Ecto neural progenitor cell (in vitro differentiated cells): ENCODE measurements at regions not wholly inside any gene's neighbourhood (a gene's known extent, or its start where the extent isn't known, plus 50 kb on each side); places are given as distances from the start of the nearest gene placed in this dataset.
"Not testable (repeated sequence)": the region's sequence is repeated elsewhere in the genome, so short reads cannot be mapped to it uniquely, and the experiment has no call there.

ENCODE experiments used
- DNase-seq: peaks from one replicate; pipeline ENCODE4 v3.0.0-alpha.2; 2018; ENCODE audit warnings: low spot score

DNA sequence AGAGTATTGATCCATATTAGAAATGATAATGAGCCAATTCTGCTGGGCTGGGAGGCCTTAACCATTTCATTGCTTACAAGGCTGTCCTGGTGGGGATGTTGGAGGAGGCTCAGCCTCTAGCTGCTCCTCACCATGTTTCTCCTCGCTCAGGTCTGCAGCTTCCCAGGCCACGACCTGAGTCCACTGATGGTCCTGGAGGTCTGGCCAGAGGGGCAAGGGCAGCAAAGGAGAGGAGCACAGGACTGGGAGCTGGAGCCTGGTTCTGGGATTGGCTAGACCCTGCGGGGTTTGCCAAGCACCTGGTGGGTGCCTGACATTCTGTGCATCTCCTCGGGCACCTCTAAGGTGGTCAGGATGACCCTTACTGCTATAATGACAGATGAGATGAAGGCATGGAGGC, 92.6 kb downstream of the KIF26A start:
- no peak for DNase-seq

DNA sequence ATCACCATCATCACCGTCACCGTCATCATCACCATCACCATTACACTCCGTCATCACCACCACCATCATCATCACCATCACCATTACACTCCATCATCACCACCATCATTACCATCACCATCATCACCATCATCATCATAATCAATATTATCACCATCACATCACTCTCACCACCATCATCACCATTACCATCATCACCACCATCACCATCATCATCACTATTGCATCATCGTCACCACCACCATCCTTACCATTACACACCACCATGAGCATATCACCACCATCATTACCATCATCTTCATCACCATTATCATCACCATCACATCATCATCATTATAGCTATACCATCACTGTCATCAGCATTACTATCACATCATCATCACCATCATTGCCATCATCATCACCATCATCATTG, 93.7 kb downstream of the KIF26A start:
- no peak for DNase-seq

DNA sequence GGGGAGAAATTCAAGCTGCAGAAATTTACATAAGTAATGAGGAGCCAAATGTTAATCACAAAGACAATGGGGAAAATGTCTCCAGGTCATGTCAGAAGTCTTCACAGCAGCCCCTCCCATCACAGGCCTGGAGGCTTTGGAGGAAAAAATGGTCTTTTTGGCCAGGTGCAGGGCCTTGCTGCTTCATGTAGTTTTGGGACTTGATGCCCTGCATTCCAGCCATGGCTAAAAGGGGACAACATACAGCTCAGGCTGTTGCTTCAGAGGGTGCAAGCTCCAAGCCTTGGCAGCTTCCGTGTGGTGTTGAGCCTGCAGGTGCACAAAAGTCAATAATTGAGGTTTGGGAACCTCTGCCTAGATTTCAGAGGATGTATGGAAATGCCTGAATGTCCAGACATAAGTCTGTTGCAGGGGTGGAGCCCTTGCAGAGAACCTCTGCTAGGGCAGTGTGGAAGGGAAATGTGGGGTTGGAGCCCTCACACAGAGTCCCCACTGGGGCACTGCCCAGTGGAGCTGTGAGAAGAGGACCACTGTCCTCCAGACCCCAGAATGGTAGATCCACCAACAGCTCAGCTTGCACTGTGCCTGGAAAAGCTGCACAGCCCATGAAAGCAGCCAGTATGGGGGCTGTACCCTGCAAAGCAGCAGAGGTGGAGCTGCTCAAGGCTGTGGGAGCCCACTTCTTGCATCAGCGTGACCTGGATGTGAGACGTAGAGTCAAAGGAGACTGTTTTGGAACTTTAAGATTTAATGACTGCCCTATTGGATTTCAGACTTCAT, 95.8 kb downstream of the KIF26A start:
- not testable (repeated sequence) for DNase-seq

DNA sequence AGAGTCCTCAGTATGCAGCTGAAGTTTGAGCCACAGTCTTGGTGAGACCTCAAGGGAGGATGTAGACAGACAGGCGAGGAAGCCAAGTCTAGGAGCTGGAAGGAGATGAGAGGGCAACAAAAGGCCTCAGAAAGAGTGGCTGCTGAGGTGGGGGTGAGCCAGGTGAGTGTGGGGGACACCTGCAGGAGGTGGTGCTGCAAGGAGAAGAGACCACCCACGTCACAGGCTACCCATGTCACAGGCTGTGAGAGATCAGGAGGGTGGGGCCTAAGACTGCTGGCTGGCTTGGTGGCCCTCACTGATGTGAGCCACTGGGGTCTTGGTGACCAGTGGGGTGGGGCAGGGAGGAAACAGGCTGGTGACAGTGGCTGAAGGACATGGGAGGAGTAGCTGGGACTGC, 97.3 kb downstream of the KIF26A start:
- DNase-seq = no peak

DNA sequence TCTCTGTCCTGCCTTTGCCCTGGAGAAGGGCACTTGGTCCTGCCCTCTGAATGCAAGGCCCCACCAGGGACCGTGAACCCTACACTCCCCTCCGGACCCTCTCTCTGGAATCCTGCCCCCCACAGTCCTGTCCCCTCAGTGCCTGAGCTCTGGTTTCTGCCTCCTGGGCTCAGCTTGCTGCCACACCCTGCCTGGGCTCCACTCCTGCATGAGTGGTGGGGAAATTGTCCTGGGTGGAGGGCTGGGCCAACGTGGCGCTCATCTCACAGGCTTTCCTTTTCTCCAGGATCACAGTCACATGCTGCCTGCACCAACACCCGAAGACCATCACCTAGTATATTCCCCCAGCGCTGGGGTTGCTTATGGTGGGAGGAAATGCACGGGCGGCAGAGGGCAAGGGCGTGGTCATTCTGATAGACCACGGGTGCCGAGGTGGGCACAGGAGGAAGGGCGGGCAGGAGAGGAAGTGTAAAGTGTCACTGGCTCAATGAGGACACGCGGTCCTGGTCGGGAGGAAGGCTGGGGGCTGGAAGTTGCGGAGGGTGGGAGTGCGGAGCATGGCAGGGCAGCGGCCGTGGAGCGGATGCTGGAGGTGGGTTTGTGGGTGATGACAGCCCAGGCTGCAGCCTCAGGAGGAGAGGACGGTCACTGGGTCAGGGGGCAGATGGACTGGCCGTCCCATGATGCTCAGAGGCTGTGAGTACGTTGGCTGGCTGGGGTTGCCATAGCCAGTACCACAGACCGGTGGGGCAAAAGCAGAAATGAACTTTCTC, 99.5 kb downstream of the KIF26A start:
- no peak for DNase-seq

DNA sequence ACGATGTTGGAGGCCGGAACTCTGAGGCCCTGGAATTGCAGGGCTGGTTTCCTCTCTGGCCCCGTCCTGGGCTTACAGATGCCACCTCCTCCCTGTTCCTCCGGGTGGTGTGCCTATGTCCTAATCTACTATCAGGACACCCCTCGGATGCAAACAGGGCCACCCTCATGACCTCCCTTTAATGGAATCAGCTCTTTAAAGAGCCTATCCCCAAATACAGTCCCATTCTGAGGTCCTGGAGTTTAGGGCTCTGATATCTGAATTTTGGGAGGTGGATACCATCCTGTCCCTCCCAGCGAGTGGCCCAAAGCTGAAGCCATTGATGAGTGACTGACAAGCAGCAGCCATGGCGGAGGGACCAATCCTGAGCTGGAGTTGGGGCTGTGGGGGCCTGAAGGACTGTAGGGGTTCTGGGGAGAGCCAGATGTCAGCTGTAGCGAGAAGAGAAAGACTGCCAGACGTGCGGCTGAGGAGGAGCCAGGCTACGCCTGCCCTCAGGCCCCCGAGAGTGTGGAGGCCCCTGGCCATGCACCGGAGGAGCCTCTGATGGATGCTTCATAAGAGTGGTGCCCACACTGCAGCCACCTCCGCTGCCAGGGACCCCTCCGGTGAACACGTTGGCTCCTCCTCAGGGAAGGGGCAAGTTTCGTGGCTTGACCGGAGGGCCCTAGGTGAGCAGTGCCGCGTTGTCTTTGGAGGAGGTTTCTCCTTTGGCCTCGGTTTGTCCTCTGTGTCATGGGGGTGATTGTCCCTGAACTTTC, 100.2 kb downstream of the KIF26A start:
- DNase-seq = peak; percentile 42

DNA sequence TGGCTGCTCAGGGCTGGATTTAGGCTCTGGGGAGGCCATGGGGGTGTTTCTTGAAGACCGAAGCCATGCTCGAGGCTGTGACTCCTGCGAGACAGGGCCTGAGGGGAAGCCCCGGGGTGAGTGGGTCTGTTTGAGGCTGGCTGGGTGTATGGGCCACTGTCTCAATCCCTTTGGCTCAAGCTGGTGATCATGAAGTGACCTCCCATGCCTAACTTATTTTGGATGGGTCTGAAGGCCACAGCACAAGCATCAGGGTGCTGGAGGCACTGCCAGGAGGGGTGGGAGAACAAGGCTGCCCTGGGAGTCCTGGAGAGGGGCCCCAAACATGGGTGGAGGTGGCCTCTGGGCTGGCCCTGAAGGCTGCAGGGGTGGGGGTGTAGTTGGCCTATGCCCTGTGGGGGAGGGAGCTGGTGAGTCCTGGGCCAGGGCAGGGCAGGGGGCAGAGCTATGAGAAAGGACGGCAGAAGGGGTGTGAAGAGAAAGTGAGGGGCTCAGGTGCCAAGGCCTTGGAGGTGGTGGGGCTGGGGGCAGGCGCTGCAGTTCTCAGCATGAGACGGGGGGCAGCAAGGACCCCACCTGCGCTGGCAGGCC, 100.9 kb downstream of the KIF26A start:
- DNase-seq = peak; percentile 37

DNA sequence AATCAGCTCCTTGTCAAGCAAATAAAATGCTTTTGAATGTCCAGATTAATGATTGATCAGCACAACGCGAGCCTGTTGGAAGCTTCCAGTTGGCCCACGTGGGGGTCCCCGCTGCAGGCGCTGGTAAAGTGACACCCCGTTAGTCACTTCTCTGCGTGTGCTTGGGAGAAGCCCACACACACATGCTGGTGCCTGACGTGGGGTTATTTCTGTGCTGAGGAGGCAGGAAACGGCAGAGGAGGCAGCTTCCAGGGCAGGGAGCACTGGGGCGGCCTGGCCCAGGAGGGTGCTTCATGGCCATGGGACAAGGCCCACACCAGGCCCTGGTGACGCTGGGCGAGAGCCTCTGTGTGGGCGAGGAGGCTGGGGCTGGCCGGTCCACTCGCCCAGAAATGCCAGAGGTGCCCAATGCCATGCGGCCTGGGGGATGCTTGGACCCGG, 101.5 kb downstream of the KIF26A start:
- peak; percentile 36 for DNase-seq

DNA sequence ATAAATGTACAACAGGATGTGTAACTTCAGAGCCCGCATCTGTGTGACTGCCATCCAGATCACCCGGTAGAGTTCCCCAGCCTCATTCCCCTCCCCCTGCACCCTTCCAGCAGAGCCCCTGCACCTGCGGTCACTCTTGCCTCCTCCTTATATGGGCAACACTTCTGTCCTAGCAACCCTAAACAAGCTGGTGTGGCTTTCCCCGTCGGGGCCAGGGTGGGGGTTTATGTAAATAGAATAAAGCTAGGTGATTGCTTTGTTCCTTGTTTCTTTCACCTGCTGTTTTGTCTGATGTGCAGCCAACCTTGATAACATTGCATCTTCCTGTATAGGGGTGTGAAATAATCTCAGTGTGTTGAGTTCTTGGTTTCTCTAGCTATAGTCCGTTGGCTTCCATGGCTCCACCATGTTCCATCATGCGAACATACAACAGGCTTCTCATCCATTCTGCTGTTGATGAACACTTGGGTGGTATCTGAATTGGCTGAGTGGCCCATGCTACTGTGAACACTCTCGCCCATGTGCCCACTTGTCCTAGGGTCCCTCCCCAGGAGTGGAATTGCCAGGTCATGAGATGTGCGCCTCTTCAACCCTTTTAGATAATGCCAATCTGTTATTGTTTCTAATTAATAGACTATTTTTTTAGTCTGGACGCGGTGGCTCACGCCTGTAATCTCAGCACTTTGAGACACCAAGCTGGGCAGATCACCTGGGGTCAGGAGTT, 102.2 kb downstream of the KIF26A start:
- no peak for DNase-seq

DNA sequence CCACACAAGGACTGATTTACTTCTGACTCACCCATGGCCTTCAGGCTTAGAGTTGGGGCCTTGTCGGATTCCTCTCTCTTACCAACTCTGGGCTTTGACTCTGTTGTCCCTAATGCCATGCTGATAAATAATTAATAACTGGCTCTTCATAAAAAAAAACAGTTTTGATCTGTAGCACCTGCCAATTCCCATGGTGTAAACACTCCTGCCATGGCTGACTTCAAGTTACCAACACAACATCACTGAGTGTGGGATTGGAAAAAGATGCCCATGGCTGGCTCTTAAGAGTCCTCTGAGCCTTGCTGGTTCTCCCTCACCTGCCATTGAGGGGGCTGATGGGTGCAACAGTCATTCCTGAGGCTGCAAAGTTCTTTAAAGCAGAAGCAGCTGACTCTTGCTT, 104.8 kb downstream of the KIF26A start:
- DNase-seq = no peak

DNA sequence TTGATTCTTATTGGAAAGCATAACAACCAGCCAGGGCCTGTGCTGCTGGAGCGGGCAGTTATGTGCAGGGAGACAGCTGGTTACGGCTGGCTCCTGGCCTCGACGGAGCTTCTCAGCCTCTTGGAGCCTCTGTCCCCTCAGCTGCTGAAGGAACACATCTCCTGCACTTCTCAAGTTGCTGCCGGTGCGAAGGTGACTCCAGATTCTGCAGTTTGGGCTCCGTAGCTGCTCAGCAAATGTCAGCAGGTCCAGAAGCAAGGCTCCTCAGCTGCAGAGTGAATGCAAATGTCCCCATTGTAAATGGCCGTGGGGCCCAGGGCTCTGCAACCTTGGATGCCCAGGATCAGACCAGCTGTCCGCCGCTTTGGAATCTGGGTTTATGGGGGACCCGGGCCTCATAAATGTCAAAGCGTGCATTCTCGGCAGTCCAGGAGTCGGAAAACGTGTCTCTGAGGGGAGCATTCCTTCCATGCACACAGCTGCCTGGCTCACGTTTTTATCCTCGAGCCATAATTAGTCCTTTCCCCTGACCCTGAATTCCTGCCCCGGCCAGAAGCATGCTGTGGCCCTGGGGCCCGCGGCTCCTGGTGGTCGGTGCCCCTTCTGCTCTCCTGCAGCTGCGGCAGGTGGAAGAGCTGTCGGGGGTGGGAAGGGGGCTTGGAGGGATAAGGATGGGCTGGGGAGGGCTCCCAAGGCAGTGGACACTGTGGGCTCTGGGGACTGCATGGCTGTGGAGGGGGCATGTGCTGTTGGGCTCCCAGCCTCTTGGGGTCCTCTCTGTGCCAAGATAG, 106.0 kb downstream of the KIF26A start:
- DNase-seq = no peak

DNA sequence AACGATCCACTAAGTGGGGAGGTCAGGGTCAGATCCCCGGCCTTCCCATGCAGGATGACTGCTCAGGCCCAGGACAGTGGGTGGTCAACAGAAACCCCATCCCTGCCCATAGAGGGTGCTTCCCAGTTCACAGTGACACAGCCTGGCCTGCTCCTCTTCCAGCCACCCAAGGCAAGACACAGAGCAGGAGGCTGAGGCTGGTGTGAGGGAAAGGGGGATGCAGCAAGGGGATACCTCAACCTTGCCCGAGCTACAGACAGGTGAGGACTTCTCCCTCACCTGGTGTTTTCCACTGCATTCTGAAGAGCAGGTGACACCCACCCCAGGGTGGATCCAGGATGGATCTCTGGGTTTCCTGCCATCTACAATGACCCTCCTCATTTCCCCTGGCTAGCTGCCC, 106.7 kb downstream of the KIF26A start:
- no peak for DNase-seq

DNA sequence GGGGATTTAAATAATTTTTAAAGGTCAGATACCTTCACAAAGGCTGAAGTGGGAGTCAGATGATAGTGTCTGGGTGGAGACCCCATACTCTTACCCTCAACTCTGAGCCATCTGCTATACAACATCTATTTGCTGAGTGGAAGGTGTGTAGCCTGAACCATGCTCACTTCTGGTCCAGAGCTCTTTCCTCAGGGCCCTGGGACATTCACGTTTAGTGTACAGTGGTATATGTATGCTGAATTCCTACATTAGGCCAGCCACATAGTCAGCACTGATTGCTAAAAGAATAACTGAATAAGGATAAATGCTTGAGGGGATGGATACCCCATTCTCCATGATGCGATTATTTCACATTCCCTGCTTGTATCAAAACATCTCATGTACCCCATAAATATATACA, 107.3 kb downstream of the KIF26A start:
- no peak for DNase-seq

DNA sequence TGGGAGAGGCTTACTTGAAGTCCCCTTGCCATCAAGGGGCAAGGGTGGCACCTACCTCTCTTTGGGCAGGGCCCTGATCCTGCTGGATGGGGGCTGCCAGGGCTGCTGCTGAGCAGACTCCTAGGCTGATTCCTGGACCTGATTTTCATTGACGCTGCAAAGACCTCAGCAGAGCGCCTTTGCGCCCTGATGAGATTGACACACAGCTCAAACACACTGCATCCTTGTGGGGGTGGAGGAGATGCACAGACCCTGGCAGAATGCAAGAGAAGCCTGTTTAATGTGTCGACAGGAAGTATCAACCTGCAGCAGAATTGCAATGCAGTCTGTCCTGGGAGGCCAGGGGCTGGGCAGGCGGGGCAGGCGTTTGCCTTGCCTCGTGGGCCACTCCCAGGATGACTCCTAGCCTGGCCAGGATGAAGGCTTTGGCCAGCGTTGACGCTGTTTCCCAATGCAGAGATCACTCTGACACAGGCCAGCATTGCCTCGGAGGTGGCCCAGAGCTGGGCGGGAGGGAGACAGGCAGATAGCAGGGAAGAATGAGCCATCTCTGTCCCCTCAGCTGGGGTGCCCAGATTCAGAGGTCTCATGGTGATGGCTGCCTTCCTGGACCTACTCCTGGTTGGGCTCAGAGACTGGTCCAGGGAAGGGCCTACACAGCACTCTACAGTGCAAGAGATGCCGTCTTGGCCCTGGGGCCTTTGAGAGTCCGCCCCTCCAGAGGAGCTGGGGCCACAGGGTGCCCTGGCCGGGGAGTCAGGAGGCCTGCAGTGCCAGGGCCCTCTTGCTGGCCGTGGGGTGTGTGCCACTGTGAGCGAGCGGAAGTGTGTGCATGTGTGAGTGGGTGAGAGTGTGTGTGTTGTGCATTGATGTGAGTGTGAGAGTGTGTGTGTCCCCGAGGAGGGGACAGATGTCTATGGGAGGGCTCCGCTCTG, 108.3 kb downstream of the KIF26A start:
- peak; percentile 32 for DNase-seq

DNA sequence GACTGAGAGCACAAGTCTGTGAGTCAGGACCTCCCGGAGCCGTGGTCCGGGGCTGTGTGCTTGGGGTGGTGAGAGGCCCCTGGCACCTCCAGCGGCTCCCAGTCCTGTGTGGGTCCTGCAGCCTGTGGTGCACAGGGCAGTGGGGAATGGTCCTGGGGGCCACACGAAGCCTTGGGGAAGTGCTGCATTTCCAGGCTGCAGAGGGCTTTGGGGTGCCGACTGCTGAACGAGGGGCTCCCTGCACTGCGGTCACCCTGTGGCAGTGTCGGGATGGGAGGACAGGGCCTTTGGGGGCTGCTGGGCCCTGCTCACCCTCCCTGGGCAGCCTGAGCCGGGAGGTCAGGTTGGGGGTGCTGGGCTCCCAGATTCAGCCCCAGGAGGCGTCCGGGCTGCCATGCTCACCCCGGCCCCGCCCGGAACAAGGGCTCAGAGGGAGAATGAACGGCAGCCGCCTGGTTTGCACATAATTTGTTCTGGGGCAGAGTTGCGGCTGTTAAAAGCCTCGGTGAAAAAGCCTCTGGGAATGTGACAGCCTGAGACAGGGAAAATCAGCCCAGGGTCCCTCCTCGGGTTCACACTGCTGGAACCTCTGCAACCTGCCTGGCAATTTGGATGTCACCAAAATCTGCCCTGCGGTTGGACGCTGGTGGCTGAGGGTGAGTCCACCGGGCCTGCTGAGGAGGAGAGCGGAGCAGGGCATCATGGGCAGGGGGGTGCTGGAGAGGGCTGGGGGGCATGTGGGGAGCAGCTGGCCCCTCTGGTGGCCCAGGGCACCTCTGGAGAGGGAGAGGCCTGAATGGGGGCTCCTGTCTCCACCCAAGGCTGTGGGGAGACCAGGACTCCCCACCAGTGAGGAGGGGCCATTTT, 109.2 kb downstream of the KIF26A start:
- DNase-seq = no peak

DNA sequence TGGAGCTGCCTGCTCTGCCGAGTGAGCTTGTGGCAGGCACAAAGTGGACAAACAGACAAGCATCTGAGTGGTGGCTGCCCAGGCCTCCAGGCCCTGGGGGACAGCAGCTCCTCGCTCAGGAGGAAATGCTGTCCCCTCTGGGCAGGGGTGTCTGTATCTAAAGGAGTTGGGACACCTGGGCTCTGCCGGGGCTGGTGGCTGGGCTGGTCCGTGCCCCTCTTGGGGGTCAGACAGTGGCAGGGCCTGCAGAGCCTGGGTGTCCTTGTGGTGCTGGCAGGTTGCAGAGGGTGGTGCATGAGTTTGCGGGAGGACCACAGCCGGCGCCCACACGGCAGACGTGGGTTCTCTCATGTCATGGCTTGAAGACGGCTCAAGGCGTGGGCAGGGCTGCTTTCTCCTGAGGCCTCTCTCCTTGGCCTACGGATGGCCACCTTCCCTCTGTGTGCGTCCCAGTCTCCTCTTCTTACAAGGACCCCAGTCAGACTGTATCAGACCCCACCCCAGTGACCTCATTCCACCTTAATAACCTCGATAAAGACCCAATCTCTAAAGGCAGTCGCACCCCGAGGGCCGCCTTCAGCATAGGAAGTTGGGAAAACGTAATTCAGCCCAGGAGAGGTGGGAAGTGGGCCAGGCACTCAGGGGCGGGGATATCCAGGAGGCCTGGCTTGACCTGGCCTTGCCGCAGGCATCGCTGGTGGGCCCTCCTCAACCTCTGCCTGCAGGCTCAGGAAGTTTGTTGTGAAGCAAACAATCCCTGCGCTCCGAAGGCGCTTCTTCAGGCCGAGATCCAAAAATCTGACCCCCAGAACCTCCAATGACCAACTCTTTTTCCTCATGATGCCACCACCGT, 110.0 kb downstream of the KIF26A start:
- DNase-seq = no peak

DNA sequence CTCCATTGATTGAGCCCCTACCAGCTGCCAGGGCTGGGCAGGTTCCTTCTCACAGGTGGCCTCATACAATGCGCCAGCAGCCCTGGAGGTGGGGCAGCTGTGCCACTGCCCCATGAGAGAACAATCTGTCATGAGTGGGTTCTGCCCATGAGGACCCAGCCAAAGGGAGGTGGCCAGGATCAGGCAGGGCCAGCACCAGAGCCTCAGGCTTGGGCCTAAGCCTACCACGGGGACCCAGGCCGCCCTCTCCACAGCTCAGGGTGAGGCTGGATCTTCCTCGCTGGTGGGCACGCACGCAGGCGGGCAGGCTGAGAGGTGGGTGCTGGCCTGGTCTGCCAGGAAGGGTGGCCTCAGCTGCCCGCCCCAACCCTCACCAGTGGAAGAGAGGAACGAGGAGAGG, 110.7 kb downstream of the KIF26A start:
- DNase-seq = no peak

DNA sequence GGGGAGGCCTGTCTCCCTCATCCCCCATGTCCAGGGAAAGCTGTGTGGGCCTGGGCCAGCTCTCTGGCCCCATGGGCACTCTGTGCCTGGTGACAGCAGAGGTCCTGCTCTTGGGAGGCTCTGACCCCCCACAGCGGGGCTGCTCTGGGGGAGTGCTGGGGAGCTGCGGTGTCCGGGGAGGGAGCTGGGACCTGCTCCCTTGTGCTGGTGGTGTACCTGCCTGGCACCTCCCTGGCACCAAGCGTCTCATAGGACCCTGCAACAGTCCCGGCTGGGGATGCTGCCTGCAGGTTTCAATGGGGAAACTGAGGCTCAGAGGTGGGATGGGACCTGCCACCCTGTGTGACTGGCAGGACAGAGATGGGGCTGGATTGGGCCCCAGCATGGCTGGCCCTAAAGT, 111.3 kb downstream of the KIF26A start:
- DNase-seq = no peak
